Kidney (tissue), 13 donors: ENCODE measurements at regions not wholly inside any gene's neighbourhood (a gene's known extent, or its start where the extent isn't known, plus 50 kb on each side); places are given as distances from the start of the nearest gene placed in this dataset.
A peak's percentile ranks its signal among the peaks of the same experiment; 100 is the strongest.

Source experiments
- DNase-seq, 5 donors: peaks; one replicate each; pipeline ENCODE4 v3.0.0-alpha.2; 2013 to 2020
- FAIRE-seq: peaks from 2 replicates; lab custom pipeline; 2012; peaks lifted over from hg19 to GRCh38; lab: Jason Lieb, UNC
- H3K27ac ChIP-seq, 2 donors: one replicate each; pipeline ENCODE4 v1.7.0; 2013; ENCODE audit warnings: low read depth in 2 of 2, low read length in 2 of 2, inconsistent platforms in 1 of 2
- H3K27me3 ChIP-seq: one replicate; pipeline ENCODE4 v1.7.1; 2013; ENCODE audit warnings: low read length, inconsistent platforms; ENCODE audit not compliant: control insufficient read depth, insufficient read depth
- H3K36me3 ChIP-seq, 3 donors: one replicate each; pipeline versions ENCODE4 v1.7.0 to v1.7.1; 2013; ENCODE audit warnings: low read length in 3 of 3, control low read depth in 1 of 3, inconsistent platforms in 1 of 3; ENCODE audit not compliant: insufficient read depth in 3 of 3, control insufficient read depth in 2 of 3
- H3K4me1 ChIP-seq, 3 donors: one replicate each; pipeline versions ENCODE4 v1.7.0 to v1.7.1; 2013; ENCODE audit warnings: low read length in 3 of 3, inconsistent platforms in 1 of 3, low read depth in 1 of 3; ENCODE audit not compliant: control insufficient read depth in 2 of 3, insufficient read depth in 2 of 3
- H3K4me3 ChIP-seq, 3 donors: one replicate each; pipeline versions ENCODE4 v1.7.0 to v1.8.1; 2013; ENCODE audit warnings: low read length in 3 of 3, control low read depth in 1 of 3, inconsistent platforms in 1 of 3
- H3K9ac ChIP-seq, 3 donors: one replicate each; pipeline versions ENCODE4 v1.7.0 to v1.7.1; 2013; ENCODE audit warnings: low read length in 3 of 3, control low read depth in 1 of 3, inconsistent platforms in 1 of 3
- H3K9me3 ChIP-seq, 3 donors: one replicate each; pipeline versions ENCODE4 v1.7.0 to v1.7.1; 2013; ENCODE audit warnings: low read length in 3 of 3, control low read depth in 1 of 3, inconsistent platforms in 1 of 3; ENCODE audit not compliant: control insufficient read depth in 2 of 3, insufficient read depth in 1 of 3
- CTCF ChIP-seq: IDR thresholded peaks from 3 replicates; pipeline ENCODE4 v1.5.1; 2012; ENCODE audit warnings: mild to moderate bottlenecking, moderate library complexity, borderline replicate concordance; ENCODE audit not compliant: insufficient read depth; ENCODE audit errors: extremely low read depth
- intact Hi-C: fragments of 100-400 bp; cut with DNase I; formaldehyde crosslinking; loops from one replicate; pipeline ENCODE4 v1.11.1; 2022
- donor health status: control.
- donor health status: control.
- donor health status: control.
- donor health status: control.
- donor health status: control.
- donor health status: DM: yes; HTN: yes; CAD: no.
- donor health status: Normal renal cell carcinoma (clear cell type).

DNA sequence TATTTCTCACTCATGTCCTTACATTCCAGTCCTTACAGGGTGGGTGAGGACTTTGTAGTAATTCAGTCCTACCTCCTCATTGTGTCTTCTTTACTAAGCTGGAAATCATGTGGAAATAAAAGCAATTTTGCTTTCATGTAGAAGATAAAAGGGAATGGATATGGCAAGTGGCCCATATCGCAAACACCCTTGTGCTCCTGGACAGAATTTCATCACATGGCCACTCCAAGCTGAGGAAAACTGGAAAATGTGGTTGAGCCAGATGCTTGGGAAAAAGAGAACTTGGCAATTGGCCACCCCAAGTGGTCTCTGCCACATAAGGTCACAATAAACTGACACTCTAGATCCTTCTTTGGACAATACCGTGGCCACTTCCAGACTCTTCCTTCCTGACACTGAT, 64.2 kb upstream of the IFNG-AS1 start:
- DNase-seq, result no peak
- no peak for TF ChIP-seq CTCF
- intact Hi-C loops, result no loop called here
- Histone ChIP-seq H3K27ac (no peak overlapping the region), H3K9ac (no peak overlapping the region), H3K9me3 (no peaks in the 10 kb centered on the region), H3K4me1 (no peaks in the 10 kb centered on the region), H3K36me3 (no peaks in the 10 kb centered on the region), H3K27me3 (no peaks in the 10 kb centered on the region), H3K4me3 (no peak overlapping the region)
- FAIRE-seq, result no peak

DNA sequence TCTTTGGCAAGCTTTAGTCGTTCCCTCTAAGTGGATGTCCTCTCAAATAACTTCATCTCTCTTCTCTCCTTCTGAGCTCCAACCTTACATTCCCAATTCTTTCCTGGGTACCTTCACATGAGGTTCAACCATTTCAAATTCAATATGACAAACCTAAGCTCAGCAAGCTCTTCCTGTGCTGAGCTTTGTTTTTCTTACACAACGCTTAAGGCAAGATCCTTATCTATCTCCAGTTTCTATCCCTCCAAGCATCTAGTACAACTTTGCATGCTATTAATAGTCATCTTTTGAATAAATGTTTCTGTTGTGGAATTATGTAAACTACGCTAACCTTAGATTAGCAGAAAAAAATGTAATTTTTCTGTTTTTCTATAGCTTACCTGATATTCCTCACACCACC, 63.7 kb upstream of the IFNG-AS1 start:
- DNase-seq (no peak), FAIRE-seq (no peak)
- no peak overlapping the region for H3K27ac ChIP-seq
- TF ChIP-seq CTCF, result no peak
- no peaks in the 10 kb centered on the region for H3K27me3 ChIP-seq
- intact Hi-C loops, result no loop called here
- no peaks in the 10 kb centered on the region for H3K36me3 ChIP-seq
- H3K9ac ChIP-seq, result no peak overlapping the region
- H3K4me1 ChIP-seq, result no peaks in the 10 kb centered on the region
- H3K9me3 ChIP-seq, result no peaks in the 10 kb centered on the region
- no peak overlapping the region for H3K4me3 ChIP-seq

DNA sequence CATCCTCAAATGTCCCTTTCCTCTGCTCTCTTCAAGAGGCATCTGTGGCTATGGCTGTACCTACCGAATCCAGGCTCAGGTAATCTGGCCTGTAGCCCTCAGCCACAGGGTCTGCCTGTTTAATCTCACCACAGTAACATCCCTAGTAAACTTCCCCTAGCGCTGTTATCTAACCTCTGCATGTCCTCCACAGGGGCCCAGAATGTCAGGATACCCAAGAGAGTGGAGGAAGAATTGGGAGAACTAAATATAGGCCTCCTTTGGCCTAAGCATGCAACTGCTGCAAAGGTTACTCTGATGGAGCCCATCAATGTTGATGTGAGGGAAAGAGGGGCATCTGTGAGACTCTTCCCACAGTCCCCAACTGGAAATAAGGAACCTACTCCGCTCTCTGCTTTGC, 63.2 kb upstream of the IFNG-AS1 start:
- intact Hi-C loops, result no loop called here
- H3K9ac ChIP-seq, result no peak overlapping the region
- no peaks in the 10 kb centered on the region for H3K9me3 ChIP-seq
- no peak for TF ChIP-seq CTCF
- DNase-seq, result no peak
- H3K27me3 ChIP-seq, result no peaks in the 10 kb centered on the region
- no peaks in the 10 kb centered on the region for H3K4me1 ChIP-seq
- FAIRE-seq, result no peak
- no peaks in the 10 kb centered on the region for H3K36me3 ChIP-seq
- H3K4me3 ChIP-seq, result no peak overlapping the region
- no peak overlapping the region for H3K27ac ChIP-seq

- H3K4me1 ChIP-seq, result no peaks in the 10 kb centered on the region
- H3K27me3 ChIP-seq, result no peaks in the 10 kb centered on the region
- DNase-seq (peak in 2 of 5 donors; percentile 15 to 52), FAIRE-seq (no peak)
- no peak for TF ChIP-seq CTCF
- no peak overlapping the region for H3K9ac ChIP-seq
- no peaks in the 10 kb centered on the region for H3K9me3 ChIP-seq
- no peaks in the 10 kb centered on the region for H3K36me3 ChIP-seq
- no peak overlapping the region for H3K4me3 ChIP-seq
- H3K27ac ChIP-seq, result peak overlapping the region in 1 of 2 donors; percentile 7
- intact Hi-C loops, result no loop called here
Observed at GRCh38 chr12:67927324-67927723, 61.9 kb upstream of the IFNG-AS1 start.
